Activated CD8-positive, alpha-beta T cell treated with anti-CD3 and anti-CD28 coated beads for 36 hours (primary cell): ENCODE measurements at regions not wholly inside any gene's neighbourhood (a gene's known extent, or its start where the extent isn't known, plus 50 kb on each side); places are given as distances from the start of the nearest gene placed in this dataset.

ENCODE experiments used
- ATAC-seq: fragments of 200-7000 bp; cut with Tn5 transposase; one replicate; pipeline ENCODE4 v1.10.0; 2021; ENCODE audit warnings: mild to moderate bottlenecking, moderate library complexity
- CTCF ChIA-PET: fragments of 350-600 bp; sonication (Branson Sonifier 250); formaldehyde crosslinking; loops from one replicate; lab custom pipeline; 2021; ENCODE audit warnings: antibody characterized with exemption; lab: Charles Lee
- POLR2A ChIA-PET: fragments of 350-600 bp; sonication (Branson Sonifier 250); formaldehyde crosslinking; loops from one replicate; lab custom pipeline; 2021; ENCODE audit warnings: antibody characterized with exemption; lab: Charles Lee
- DNase-seq: peaks from one replicate; pipeline ENCODE4 v3.0.0-alpha.2; 2020
- H3K27ac Mint-ChIP-seq: one replicate; pipeline ENCODE4 v1.8.0; 2021; ENCODE audit warnings: mild to moderate bottlenecking, mixed read lengths
- H3K27me3 Mint-ChIP-seq: one replicate; pipeline ENCODE4 v1.8.0; 2021; ENCODE audit warnings: mixed read lengths
- H3K36me3 Mint-ChIP-seq: one replicate; pipeline ENCODE4 v1.8.0; 2021; ENCODE audit warnings: low read depth, mixed read lengths
- H3K4me1 Mint-ChIP-seq: one replicate; pipeline ENCODE4 v1.8.0; 2021; ENCODE audit warnings: low read depth, mixed read lengths
- H3K4me3 Mint-ChIP-seq: one replicate; pipeline ENCODE4 v1.8.0; 2021; ENCODE audit warnings: mild to moderate bottlenecking, moderate library complexity, mixed read lengths
- H3K9me3 Mint-ChIP-seq: one replicate; pipeline ENCODE4 v1.8.0; 2021; ENCODE audit warnings: mixed read lengths
- intact Hi-C: fragments of 100-400 bp; cut with micrococcal nuclease; formaldehyde crosslinking; loops from one replicate; pipeline ENCODE4 v1.10.0; 2022
- TF ChIP-seq, protein P1 (sequence below): fragments of 200-600 bp; IDR thresholded peaks from one replicate; pipeline ENCODE4 v1.8.0; 2022; ENCODE audit warnings: antibody characterized with exemption, mild to moderate bottlenecking

DNA sequence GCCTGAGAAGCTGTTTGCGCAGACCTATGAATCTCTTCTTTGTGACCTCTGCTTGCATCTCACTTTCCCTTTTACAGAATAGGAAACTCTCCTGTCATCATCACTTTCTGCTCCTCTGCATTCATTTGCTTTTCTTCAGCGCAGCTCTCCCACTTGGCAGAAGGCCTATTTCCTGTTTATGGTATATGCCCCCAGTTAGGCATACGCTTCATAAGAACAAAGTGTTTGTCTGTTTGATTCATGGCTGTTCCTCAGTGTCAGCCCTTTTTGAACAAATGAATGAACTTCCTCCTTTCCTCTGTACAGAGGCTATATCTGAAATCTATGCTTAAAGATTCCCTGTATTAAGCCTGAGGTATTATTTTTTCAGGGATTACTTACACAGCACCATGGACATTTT lies 1216.9 kb upstream of the GBE1 start:
- ATAC-seq (no peak), DNase-seq (no peak)
- Mint-ChIP-seq H3K27ac (no peak overlapping the region), H3K36me3 (no peaks in the 10 kb centered on the region), H3K4me3 (no peak overlapping the region), H3K9me3 (peaks cover 14% of the 10 kb centered on the region), H3K4me1 (no peaks in the 10 kb centered on the region), H3K27me3 (no peaks in the 10 kb centered on the region)
- ChIA-PET CTCF (no interaction called here), POLR2A (no interaction called here)
- TF ChIP-seq, protein P1, sequence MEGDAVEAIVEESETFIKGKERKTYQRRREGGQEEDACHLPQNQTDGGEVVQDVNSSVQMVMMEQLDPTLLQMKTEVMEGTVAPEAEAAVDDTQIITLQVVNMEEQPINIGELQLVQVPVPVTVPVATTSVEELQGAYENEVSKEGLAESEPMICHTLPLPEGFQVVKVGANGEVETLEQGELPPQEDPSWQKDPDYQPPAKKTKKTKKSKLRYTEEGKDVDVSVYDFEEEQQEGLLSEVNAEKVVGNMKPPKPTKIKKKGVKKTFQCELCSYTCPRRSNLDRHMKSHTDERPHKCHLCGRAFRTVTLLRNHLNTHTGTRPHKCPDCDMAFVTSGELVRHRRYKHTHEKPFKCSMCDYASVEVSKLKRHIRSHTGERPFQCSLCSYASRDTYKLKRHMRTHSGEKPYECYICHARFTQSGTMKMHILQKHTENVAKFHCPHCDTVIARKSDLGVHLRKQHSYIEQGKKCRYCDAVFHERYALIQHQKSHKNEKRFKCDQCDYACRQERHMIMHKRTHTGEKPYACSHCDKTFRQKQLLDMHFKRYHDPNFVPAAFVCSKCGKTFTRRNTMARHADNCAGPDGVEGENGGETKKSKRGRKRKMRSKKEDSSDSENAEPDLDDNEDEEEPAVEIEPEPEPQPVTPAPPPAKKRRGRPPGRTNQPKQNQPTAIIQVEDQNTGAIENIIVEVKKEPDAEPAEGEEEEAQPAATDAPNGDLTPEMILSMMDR: no peak
- intact Hi-C loops: no loop called here

DNA sequence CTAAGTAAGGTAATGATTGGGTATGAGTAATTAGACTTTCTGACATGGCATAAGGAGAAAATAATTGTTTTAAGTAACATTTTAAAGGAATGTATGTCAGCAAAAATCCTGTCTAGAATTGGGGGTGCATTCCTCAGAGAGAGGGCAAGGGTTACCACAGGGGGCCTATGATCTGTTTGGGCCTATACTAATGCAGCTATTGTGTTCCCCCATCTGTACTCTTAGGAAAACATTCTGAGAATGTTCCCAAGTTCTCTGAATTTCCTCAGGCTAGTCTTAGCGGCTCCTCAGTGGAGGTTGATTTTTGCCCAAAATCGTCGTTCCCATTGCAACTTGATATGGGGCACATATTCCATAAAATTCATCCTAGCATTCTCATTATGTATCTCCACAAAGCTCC lies 1216.4 kb upstream of the GBE1 start:
- ChIA-PET POLR2A (no interaction called here), CTCF (no interaction called here)
- TF ChIP-seq, protein P1: no peak
- intact Hi-C loops: no loop called here
- Mint-ChIP-seq H3K4me1 (no peaks in the 10 kb centered on the region), H3K27ac (no peak overlapping the region), H3K27me3 (no peaks in the 10 kb centered on the region), H3K9me3 (peaks cover 15% of the 10 kb centered on the region), H3K36me3 (no peaks in the 10 kb centered on the region), H3K4me3 (no peak overlapping the region)
- DNase-seq (no peak), ATAC-seq (no peak)

DNA sequence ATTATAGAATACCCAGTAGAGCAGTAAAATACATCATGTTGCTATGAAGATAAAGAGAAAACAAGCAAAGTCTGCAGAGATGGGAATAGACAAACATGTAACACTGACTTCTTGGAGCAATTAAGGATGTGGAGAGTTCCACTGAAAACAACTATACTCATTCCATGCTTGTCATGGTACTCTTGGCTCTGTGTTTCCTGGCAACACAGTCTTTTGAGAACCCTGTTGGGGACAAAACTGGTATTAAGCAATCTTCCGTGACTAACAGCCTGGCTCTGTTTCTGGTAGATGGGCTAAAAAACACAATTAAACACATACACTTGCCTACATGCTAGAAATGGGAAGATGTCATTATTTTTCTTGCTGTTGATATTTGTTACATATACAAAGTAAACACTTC lies 1212.3 kb upstream of the GBE1 start:
- no peak for DNase-seq
- ChIA-PET POLR2A (no interaction called here), CTCF (no interaction called here)
- TF ChIP-seq, protein P1: no peak
- intact Hi-C loops: no loop called here
- Mint-ChIP-seq H3K36me3 (no peaks in the 10 kb centered on the region), H3K27ac (no peak overlapping the region), H3K4me3 (no peak overlapping the region), H3K27me3 (no peaks in the 10 kb centered on the region), H3K4me1 (no peaks in the 10 kb centered on the region), H3K9me3 (peaks cover 14% of the 10 kb centered on the region)
- no peak for ATAC-seq

DNA sequence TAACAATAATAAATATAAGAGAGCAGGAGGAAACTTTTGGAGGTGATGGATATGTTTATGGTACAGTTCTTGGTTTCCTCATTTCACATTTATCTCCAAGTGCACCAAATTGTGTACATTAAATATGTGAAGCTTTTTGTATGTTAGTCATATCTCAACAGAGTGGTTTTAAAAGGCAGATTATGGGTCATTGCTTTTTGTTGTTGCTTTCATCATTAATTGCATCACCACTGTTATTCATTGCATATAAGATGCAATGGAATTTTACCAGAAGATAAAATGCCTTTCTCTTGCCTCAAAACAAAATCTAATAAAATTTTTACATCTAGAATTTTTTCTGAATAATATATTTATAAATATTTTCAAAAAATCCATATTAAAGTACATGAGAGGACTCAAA lies 1198.9 kb upstream of the GBE1 start:
- TF ChIP-seq, protein P1: no peak
- POLR2A ChIA-PET: no interaction called here
- Mint-ChIP-seq H3K27me3 (no peaks in the 10 kb centered on the region), H3K9me3 (peaks cover 6% of the 10 kb centered on the region), H3K27ac (no peak overlapping the region), H3K4me3 (no peak overlapping the region), H3K4me1 (no peaks in the 10 kb centered on the region), H3K36me3 (no peaks in the 10 kb centered on the region)
- DNase-seq (no peak), ATAC-seq (no peak)
- CTCF ChIA-PET: no interaction called here
- intact Hi-C loops: no loop called here

DNA sequence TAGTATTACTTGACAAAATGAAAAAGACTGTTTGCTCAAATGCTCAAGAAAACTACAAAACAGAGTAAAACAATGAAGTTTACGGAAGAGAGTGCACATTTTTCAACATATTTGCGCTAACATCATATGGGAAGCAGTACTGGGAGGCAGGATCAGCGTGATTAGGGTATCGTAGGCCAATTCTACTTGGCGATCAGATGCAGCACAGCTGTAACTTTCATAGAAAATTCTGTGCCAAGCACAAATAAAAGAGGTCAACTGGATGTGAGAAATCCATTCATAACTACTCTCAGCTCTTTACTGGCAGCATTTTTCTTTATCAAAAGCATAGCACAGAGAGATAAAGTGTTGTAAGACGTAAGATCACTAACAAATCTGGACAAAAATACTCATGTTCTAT lies 1196.3 kb upstream of the GBE1 start:
- TF ChIP-seq, protein P1: no peak
- Mint-ChIP-seq H3K27me3 (no peaks in the 10 kb centered on the region), H3K9me3 (peaks cover 11% of the 10 kb centered on the region), H3K4me3 (no peak overlapping the region), H3K36me3 (no peaks in the 10 kb centered on the region), H3K27ac (no peak overlapping the region), H3K4me1 (no peaks in the 10 kb centered on the region)
- intact Hi-C loops: no loop called here
- no peak for ATAC-seq
- ChIA-PET CTCF (no interaction called here), POLR2A (no interaction called here)
- no peak for DNase-seq
